ENCODE measurements at regions not wholly inside any gene's neighbourhood (a gene's known extent, or its start where the extent isn't known, plus 50 kb on each side); places are given as distances from the start of the nearest gene placed in this dataset.

- TF ChIP-seq GATA2 (IDR thresholded peaks at IDR 0.05; ENCODE audit: low read depth, low read length) (no peak), GATA3 (IDR thresholded peaks at IDR 0.05; ENCODE audit: low read depth, low read length) (no peak)
Measured at GRCh38 chr5:67538855-67539506, 342.4 kb upstream of the CD180 start.

DNA sequence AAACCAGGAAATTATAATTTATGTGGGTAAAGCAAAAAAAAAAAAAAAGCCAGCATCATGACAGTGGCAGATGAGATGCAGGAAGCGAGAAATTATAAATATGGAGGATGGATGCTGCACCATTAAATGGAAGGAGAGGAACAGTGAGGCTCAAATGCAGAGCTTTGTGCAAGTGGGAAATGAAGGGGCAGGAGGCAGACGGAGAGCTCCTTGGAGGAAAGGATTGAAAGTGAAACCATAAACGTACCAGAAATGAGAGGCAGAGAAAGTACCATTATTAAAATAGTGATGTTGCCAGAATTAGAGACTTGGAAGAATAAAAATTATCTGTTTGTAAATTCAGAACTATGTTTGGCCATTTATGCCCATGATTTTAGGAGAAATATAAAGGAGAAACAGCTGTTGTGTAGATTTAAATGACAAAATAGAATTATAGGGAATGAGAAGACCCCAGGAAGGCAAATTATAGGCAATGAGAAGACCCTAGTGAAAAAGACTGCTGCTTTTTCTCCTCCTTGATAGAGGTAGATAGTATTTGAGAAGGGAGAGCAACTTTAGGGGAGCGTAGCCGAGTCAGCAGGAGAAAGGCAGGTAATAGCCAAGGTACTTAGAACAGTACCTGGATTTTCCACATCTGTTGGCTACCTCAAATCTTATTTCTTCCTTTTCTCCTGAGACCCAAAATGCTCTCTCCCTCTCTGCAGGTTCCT lies 341.0 kb upstream of the CD180 start:
- no peak for TF ChIP-seq GATA2 (IDR thresholded peaks at IDR 0.05; ENCODE audit: low read depth, low read length)
- TF ChIP-seq GATA3 (IDR thresholded peaks at IDR 0.05; ENCODE audit: low read depth, low read length), result no peak

GRCh38 chr5:67536866-67537265 lies 340.3 kb upstream of the CD180 start:
- TF ChIP-seq GATA3 (IDR thresholded peaks at IDR 0.05; ENCODE audit: low read depth, low read length) (no peak), GATA2 (IDR thresholded peaks at IDR 0.05; ENCODE audit: low read depth, low read length) (no peak)

- no peak for TF ChIP-seq GATA3 (IDR thresholded peaks at IDR 0.05; ENCODE audit: low read depth, low read length)
- TF ChIP-seq GATA2 (IDR thresholded peaks at IDR 0.05; ENCODE audit: low read depth, low read length), result no peak
Measured at GRCh38 chr5:67530609-67531255, 334.1 kb upstream of the CD180 start.

DNA sequence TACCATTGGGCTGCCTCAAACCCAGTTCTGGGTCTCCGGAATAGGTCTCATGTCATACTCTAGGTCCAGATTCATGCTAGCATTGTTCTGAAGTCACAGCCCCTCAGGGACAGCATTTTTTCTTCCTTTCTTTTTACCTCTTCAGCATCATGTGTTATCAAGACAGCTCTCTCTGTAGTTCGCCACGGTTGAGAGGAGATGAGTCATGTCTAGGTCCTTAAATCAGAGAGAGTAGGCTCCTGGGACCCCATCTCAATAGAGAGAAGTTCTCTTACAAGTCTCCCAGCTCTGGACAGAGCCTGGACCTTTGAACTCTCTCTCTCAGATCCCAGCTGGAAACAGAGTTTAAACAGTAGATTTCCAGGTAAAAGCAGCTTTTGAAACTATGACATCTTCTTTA lies 332.4 kb upstream of the CD180 start:
- no peak for TF ChIP-seq GATA2 (IDR thresholded peaks at IDR 0.05; ENCODE audit: low read depth, low read length)

DNA sequence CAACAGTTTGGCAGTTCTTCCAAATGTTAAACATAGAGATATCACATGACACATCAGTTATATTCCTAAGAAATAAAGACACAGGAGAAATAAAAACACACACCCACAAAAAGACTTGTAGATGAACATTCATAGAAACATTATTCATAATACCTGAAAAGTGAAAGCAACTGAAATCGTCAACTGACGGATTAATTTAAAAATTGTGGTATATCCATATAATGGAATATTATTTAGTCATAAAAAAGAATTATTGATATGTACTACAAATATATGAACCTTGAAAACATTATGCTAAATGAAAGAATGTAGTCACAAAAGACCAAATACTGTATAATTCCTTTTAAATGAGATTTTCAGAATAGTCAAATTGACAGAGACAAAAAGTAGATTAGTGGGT lies 330.2 kb upstream of the CD180 start:
- no peak for TF ChIP-seq GATA2 (IDR thresholded peaks at IDR 0.05; ENCODE audit: low read depth, low read length)
- TF ChIP-seq GATA3 (IDR thresholded peaks at IDR 0.05; ENCODE audit: low read depth, low read length), result no peak

DNA sequence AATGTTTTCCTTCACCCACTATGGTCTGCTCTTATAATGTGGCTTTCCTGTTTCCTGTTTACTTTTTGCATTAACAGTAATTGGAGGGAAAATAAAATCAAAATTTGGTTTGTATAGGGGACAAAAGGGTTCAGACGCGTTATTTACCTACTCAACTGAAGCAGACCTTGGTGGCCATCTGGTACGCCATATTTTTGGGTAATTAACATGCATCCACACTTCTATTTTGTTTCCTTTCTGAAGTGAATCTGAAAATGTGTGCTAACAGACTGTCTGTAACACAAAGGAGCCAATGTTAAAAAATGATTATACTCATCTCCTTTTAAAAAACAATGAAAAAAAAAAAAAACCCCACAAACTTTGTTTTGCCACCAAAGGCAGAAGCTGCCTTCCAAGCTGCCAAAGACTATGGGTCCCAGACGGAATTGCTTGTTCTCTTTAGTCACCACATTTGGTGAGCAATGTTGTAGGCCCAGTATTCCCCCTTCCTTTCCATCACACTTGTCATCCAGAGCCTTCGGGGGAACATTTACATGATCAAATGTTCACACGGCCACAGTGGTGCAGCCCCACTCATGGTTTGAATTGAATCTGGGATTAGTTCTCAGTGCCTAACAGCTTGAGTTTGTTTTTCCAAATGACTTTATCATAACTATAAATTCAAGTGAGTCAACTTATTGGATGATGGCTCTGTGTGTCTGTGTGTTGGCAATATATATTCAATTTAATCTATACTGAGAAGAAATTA lies 323.7 kb upstream of the CD180 start:
- TF ChIP-seq GATA2 (IDR thresholded peaks at IDR 0.05; ENCODE audit: low read depth, low read length) (no peak), GATA3 (IDR thresholded peaks at IDR 0.05; ENCODE audit: low read depth, low read length) (no peak)

DNA sequence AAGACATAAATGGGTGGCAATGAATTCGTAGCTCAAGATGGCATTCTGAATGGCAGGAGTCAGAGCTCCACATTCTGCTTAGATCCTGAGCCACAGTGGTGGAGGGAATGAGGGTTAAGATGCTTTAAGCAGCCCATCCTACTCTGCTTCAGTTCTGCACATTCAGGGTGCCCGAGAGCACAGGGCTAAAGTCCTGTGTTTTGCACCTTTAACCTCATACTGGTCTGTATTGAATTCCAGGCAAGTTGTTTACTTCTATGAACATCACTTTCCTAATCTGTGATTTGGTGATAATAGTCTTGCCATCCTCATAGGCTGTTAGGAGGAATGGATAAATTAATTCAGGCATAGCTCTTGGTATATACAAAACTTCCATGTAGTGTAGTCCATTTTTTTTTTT lies 321.6 kb upstream of the CD180 start:
- TF ChIP-seq GATA3 (IDR thresholded peaks at IDR 0.05; ENCODE audit: low read depth, low read length) (no peak), GATA2 (IDR thresholded peaks at IDR 0.05; ENCODE audit: low read depth, low read length) (no peak)

- TF ChIP-seq GATA2 (IDR thresholded peaks at IDR 0.05; ENCODE audit: low read depth, low read length), result no peak
- TF ChIP-seq GATA3 (IDR thresholded peaks at IDR 0.05; ENCODE audit: low read depth, low read length), result no peak
Measured at GRCh38 chr5:67516948-67517565, 320.5 kb upstream of the CD180 start.

GRCh38 chr5:67515762-67516161 lies 319.2 kb upstream of the CD180 start:
- TF ChIP-seq GATA3 (IDR thresholded peaks at IDR 0.05; ENCODE audit: low read depth, low read length), result no peak
- no peak for TF ChIP-seq GATA2 (IDR thresholded peaks at IDR 0.05; ENCODE audit: low read depth, low read length)

DNA sequence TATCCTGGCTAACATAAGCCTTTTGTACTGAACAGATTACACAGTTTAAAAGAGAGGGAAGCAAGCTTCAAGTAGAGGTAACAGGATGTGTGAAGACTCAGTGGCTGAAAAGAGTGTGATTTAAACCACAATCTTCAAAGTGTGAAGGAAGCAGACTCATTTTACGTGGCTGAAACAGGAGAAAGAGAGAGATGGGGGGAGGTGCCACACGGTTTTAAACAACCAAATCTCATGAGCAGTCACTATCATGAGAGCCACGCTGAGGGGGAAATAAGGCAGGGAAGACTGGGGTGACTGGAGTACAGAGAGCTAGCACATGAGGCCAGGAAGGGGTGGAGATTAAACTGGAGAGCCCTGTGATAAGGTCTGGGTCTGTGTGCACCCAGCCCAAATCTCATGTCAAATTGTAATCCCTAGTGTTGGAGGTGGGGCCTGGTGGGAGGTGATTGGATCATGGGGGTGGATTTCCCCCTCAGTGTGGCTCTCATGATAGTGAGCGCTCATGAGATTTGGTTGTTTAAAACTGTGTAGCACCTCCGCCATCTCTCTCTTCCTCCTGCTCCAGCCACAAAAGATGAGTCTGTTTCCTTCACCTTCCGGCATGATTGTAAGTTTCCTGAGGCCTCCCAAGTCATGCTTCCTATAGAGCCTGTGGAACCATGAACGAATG lies 318.6 kb upstream of the CD180 start:
- TF ChIP-seq GATA3 (IDR thresholded peaks at IDR 0.05; ENCODE audit: low read depth, low read length), result no peak
- no peak for TF ChIP-seq GATA2 (IDR thresholded peaks at IDR 0.05; ENCODE audit: low read depth, low read length)

DNA sequence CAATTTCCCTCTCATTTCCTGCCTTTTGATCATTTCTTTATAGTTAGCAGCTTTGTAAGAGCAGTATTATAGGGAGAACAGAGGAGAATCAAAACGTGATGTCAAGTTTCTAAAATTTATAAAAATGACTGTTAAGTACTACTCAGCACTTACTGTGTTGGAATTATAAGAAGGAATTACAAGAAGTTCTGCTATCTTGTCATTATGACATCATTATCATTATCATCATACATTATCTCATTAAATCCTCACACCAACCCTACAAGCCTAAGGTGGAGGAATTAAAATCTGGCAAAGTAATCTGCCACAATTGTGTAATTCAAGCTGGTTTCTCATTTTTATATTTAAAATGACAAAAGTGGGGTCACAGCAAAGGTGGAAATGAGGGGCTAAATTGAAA lies 316.2 kb upstream of the CD180 start:
- TF ChIP-seq GATA2 (IDR thresholded peaks at IDR 0.05; ENCODE audit: low read depth, low read length) (no peak), GATA3 (IDR thresholded peaks at IDR 0.05; ENCODE audit: low read depth, low read length) (no peak)

DNA sequence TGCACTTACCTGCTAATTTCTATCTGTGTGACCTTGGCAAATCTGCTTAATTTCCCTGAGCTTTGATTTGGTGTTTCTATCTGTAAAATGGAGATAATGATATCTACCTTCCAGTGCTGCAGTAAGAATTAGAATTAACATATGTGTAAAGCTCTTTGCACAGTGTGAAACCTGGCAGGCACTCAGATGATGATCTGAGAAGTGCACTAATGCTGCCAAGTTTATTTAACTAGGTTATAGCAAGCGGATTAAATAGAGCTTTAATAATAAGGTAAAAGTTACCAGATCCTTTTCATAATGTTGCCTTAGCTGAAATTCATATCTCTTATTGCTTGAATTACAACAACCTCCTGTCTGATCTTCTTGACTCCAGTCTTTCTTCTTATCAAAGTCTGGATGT lies 315.3 kb upstream of the CD180 start:
- TF ChIP-seq GATA3 (IDR thresholded peaks at IDR 0.05; ENCODE audit: low read depth, low read length) (no peak), GATA2 (IDR thresholded peaks at IDR 0.05; ENCODE audit: low read depth, low read length) (no peak)
